Effector CD8-positive, alpha-beta T cell (primary cell): ENCODE measurements at regions not wholly inside any gene's neighbourhood (a gene's known extent, or its start where the extent isn't known, plus 50 kb on each side); places are given as distances from the start of the nearest gene placed in this dataset.
"Not testable (repeated sequence)": the region's sequence is repeated elsewhere in the genome, so short reads cannot be mapped to it uniquely, and the experiment has no call there.

ENCODE experiments used
- DNase-seq: peaks from one replicate; lab custom pipeline; 2025; lab: John Stamatoyannopoulos, UW

DNA sequence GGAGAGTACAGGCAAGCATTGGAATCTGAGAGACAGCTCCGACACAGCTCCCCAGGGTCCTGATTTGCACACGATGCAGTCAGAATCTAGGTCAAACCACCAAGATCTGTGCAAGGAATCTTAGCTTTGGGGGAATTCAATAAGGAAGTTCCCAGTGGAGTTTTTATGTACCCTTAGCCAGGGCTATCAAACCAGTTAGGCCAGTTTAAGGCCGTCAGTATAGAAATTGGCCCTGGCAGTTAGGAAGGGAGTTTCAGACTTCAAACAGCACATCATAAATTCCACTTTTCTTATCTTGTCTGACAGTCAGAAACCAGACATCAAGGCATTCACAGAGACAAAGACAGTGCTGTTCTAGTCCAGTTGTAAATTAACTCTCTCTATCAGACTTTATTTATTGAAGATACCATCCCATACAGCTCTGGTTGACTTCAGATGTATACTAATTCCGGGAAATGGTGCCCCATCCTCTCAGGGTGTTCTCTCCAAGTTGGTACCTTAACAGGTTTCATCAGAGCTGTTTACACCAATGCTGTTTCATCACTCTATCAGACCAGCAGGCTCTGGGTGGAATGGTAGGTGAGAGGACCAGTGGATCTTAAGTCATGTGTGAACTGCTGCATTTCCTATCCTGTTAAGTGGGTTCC is 157.5 kb upstream of the ATF7IP start:
- DNase-seq = no peak

GRCh38 chr12:14211947-14212387 is 153.5 kb upstream of the ATF7IP start:
- DNase-seq = no peak

DNA sequence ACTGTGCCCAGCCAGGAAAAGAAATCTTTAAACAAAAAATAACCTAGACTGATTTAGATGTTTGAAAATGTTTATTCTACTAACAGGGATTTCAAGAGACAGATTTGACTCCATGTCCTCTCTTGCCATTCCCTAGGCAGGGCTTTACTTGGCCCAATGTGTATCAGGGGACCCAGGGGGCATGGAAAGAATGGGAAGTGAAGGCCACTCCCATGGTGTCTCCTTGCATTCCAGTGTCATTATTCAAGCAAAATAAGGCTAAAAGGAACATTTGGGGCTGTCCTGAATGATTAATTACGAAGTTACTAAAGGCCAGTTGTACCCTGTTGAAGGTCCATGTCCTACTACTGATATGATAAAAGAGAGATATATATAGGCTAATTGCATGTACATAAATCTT is 151.9 kb upstream of the ATF7IP start:
- no peak for DNase-seq

DNA sequence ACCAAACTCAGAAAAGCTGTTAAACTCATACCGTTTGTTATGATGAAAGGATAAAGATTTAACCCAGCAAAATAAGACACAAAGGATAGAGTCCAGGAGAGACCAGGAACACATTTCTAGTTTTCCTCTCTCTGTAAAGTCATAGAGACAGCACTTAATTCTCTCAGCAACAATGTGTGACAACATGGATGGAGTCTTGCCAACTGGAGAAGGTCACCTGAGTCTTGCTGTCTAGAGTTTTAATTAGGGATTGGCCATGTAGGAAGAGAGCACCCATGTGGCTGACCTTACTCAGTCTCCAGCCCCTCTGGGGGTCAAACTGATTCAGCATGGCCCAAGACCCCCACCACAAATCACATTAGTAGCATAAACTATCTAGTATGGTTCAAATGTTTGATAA is 151.0 kb upstream of the ATF7IP start:
- DNase-seq = no peak

GRCh38 chr12:14215949-14216348 is 149.5 kb upstream of the ATF7IP start:
- not testable (repeated sequence) for DNase-seq

GRCh38 chr12:14216405-14217294 is 148.8 kb upstream of the ATF7IP start:
- no peak for DNase-seq

GRCh38 chr12:14219156-14219555 is 146.3 kb upstream of the ATF7IP start:
- DNase-seq = no peak

- DNase-seq = not testable (repeated sequence)
Observed at GRCh38 chr12:14219670-14220069, 145.8 kb upstream of the ATF7IP start.

DNA sequence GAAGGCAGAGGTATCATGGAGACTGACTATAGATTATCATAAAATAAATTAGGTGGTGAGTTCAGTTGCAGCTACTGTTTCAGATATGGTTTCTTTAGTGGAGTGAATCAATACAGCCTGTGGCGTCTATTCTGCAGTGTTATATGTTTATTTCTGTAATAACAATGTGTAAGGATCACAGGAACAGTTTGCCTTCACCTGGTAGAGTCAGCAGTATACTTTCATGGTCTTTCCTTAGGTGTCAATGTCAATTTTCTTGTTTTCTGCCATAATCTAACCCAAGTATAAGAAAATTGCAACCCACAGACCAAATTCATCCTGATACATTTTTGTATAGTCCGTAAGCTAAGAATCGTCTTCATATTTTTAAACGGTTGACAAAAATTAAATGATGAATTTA is 140.4 kb upstream of the ATF7IP start:
- no peak for DNase-seq

DNA sequence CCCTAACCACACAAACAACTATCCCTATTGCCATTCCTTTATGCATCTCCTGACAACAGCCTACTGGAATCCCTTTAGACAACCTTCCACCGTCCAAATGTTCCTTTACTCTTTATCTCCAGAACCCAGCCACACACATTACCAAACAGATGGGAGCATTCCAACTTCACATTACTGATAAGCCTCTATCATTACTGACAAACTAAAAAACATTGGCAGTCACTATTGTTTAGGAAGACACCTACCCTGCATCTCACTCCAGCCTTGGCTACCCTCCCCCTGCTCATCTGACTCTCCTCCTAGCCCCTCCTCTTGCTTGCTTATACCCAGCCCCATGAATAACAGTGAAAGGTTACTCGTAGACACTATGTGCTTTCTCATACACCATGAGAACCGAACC is 130.3 kb upstream of the ATF7IP start:
- DNase-seq = not testable (repeated sequence)

- not testable (repeated sequence) for DNase-seq
Observed at GRCh38 chr12:14236641-14237040, 128.8 kb upstream of the ATF7IP start.

DNA sequence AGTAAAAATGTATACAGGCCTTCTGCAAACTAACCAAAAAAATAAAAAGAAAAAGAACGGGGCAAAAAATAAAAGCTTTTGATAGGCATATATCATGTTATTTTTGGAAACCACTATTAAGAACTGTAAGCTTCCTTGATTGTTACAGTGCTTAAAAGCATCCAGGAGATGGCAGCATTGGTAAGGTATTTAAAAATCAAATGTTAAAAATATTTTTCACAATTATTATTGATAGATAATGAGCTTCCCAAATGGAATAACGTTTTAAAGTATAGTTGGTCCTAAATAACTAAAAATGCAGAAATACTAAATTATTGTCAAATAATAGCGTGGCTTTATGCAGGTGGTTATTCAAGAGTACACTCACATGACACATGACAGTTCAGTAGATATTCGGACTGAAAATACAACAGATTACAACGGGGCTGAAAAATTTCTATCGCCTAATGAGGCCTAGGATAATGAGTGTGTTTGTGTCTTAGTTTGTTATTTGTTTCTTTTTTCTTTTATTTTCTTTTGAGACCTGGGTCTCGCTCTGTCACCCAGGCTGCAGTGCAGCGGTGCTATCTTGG is 127.2 kb upstream of the ATF7IP start:
- DNase-seq = no peak

GRCh38 chr12:14239350-14239934 is 126.0 kb upstream of the ATF7IP start:
- DNase-seq = no peak

DNA sequence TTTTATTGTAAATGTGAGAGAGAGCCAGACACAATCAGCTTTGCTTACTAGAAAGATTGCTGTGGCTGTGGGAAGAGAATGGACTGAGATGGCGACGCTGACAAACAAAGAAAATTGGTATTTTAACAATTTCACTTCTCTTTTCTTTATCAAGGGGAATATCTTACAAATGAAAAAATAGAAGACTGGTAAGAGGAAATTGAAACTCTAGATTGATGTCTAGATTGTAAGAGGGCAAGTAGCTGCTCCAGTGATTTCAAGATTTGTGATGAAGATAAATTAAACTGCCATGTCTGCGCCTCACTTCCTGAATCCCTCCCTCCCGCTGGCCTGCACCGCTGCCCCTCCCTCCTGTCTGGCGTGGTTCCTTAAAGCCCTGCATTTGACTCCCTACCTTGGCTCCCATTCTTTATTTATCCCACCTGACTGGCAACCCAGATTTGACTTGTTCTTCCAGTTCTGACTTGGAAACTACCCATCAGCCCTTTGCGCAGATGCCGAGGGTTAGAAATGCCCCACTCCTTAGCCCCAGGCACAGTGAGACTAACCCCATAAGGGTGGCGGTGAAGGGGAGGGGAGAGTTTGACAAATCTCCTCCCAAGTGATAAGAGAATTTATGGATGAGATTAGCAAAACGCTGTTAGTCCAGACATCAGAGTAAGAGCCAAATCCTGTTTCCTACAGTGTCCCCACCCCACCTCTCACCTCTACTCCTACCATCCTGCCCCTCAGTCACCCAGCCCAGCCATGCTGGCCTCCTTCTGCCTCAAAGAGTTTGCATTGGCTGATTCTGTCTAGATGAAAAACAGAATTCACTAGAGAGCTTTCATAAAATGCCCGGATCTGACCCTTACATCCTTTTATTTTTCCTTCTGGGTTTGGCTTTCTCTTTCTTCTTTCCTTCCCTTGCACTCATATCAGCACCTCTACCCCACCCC is 125.3 kb upstream of the ATF7IP start:
- no peak for DNase-seq

DNA sequence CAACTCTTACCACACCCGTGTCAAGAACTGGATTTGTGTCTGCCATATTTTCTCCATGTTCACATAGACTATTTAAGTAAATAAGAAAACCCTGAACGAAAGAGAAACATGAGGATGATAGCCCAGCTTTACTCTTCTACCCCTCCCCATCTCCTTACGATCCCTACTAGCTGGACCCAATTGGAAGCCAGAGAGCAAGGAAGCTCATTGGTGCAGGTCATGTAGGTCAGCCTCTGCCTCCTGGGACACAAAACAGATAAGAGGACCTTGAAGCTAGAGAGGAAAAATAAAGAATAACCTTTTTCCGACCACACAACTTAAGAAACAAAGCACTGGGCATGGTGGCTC is 124.6 kb upstream of the ATF7IP start:
- no peak for DNase-seq

GRCh38 chr12:14242825-14243224 is 122.7 kb upstream of the ATF7IP start:
- DNase-seq = not testable (repeated sequence)

DNA sequence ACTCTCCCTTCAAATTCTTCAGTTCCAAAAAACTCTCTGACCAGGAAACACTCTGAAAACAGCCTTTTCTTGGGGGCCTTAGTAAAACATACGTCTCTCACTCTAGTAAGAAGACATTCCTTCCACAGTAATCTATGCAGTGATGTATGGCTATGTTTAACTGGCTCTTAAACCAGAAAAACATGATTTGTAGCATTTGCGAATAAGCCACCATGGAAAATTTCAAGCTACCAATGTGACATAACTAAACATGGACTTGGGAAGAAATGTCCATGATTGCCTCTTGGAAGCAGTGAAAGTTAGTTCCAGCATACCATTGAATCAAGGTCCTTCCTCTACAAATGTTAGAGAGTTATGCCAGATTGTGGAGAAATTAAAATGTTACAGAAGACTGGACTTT is 121.5 kb upstream of the ATF7IP start:
- DNase-seq = no peak

DNA sequence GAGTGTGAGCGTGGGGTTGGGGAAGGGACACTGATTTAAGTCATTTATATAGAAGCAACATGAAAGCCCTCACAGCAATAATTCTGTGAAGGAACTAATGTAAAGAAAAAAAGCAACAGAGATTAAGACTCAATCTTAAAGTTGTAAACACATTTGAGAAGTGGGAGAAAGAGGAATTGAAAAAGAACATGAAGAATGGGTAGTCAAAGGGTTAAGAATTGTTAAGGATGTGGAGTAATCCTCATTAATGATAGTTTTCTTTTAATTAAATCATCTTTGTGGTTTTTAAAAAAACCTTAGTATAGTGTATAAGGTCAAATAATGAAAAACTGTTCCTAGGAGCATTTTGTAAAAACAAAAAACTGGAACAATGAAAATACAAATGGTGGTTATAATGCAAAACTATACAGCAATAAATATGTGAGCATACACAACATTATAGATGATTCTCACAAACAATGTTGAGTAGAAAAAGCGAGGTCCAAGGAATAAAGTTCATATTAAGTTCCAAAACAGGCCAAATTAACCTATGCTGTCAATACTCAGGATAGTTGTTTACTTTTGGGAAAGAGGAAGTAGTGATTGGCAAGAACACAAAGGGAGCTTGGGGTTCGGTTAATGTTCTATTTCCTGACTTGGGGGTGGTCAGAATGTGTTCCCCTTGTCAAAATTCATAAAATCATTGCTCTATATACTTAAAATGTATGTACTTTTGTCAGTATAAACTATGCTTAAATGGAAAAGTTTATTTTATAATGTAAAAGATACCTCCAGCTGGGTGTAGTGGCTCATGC is 120.4 kb upstream of the ATF7IP start:
- no peak for DNase-seq

DNA sequence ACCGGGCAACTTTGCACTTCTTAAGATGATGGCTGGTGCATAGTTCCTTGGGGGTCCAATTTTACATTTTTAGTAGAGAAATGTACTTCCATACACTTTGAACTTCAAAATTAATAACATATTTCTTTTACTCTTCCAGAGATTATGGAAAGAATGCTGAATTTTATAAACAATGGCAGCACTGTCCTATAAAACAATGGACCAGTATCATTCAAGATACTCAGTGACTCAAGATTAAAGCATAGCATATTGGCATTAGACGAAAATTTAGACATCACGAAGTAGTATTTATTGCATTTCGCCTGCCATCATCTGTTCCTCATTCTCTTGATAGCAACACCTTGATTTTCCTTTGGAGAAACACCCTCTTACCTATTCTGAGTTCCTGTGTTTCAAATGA is 118.3 kb upstream of the ATF7IP start:
- DNase-seq = no peak

DNA sequence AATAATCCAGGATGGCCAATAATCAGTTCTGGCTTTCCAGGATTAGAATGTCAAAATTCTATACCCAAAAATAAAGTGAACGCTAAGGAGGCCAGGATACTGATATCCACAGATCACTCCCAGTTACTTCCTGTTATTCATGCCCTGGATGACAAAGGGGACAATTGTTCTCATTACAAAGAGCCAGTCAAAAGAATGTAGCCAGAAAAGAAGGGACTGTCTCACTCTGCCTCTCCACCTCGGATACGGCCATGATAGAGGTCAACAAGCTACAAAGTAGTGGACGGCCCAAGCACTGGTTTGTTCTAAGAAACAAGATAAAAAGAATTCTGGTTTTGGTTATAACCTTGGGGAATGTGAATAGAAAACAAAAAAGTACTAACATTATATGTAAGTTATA is 116.1 kb upstream of the ATF7IP start:
- DNase-seq = no peak

DNA sequence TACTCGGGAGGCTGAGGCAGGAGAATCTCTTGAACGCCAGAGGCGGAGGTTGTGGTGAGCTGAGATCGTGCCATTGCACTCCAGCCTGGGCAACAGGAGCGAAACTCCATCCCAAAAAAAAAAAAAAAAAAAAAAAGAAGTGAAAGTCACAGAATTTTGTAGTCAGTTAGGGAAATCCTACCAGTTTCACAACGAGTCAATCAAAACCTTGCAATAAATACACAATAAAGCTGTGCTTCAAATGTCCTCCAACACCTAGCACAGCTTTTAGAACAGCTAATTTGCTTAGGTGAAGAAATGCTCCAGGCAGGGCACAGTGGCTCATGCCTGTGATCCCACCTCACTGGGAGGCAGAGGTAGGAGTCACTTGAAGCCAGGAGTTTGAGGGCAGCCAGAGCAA is 112.8 kb upstream of the ATF7IP start:
- no peak for DNase-seq
